KMS-11 (cell line): ENCODE measurements at regions not wholly inside any gene's neighbourhood (a gene's known extent, or its start where the extent isn't known, plus 50 kb on each side); places are given as distances from the start of the nearest gene placed in this dataset.

Experiments used
- H2AFZ ChIP-seq: fragments of 200-600 bp; sonication (generic); 2 replicates; pipeline ENCODE4 v1.6.1; 2016; ENCODE audit warnings: antibody characterized with exemption, mixed run types, low read depth
- H3K27ac ChIP-seq: fragments of 200-600 bp; sonication (generic); 2 replicates; pipeline ENCODE4 v1.6.1; 2016; ENCODE audit warnings: mild to moderate bottlenecking, mixed run types
- H3K27me3 ChIP-seq: fragments of 200-600 bp; sonication (generic); 2 replicates; pipeline ENCODE4 v1.6.1; 2017; ENCODE audit warnings: mild to moderate bottlenecking, low read depth, mixed run types, moderate library complexity; ENCODE audit not compliant: insufficient read depth
- H3K36me3 ChIP-seq: fragments of 200-600 bp; sonication (generic); 2 replicates; pipeline ENCODE4 v1.6.1; 2017; ENCODE audit warnings: mild to moderate bottlenecking, mixed run types; ENCODE audit not compliant: insufficient read depth
- H3K4me1 ChIP-seq: fragments of 200-600 bp; sonication (generic); 2 replicates; pipeline ENCODE4 v1.6.1; 2016; ENCODE audit warnings: mild to moderate bottlenecking, low read depth, mixed run types; ENCODE audit not compliant: poor library complexity, severe bottlenecking
- H3K4me2 ChIP-seq: fragments of 200-600 bp; sonication (generic); 2 replicates; pipeline ENCODE4 v1.7.0; 2016; ENCODE audit warnings: mild to moderate bottlenecking, mixed run types
- H3K4me3 ChIP-seq: fragments of 200-600 bp; sonication (generic); IDR thresholded peaks from 2 replicates; pipeline ENCODE4 v1.6.1; 2017; ENCODE audit warnings: low read depth, low read length, mixed read lengths; ENCODE audit not compliant: insufficient read depth
- H3K79me2 ChIP-seq: fragments of 200-600 bp; sonication (generic); 2 replicates; pipeline ENCODE4 v1.6.1; 2016; ENCODE audit warnings: low read depth, mixed run types; ENCODE audit not compliant: insufficient read depth
- H3K9ac ChIP-seq: fragments of 200-600 bp; sonication (generic); 2 replicates; pipeline ENCODE4 v1.6.1; 2016; ENCODE audit warnings: mild to moderate bottlenecking, mixed run types
- H4K20me1 ChIP-seq: fragments of 200-600 bp; sonication (generic); 2 replicates; pipeline ENCODE4 v1.6.1; 2016; ENCODE audit warnings: mild to moderate bottlenecking, mixed run types; ENCODE audit not compliant: insufficient read depth
- TF ChIP-seq, protein P1 (sequence below): fragments of 200-600 bp; sonication (generic); conservative IDR thresholded peaks from 2 replicates; pipeline ENCODE4 v1.6.1; 2017; ENCODE audit warnings: low read depth, mild to moderate bottlenecking, antibody characterized with exemption, low read length, moderate library complexity, mixed read lengths

DNA sequence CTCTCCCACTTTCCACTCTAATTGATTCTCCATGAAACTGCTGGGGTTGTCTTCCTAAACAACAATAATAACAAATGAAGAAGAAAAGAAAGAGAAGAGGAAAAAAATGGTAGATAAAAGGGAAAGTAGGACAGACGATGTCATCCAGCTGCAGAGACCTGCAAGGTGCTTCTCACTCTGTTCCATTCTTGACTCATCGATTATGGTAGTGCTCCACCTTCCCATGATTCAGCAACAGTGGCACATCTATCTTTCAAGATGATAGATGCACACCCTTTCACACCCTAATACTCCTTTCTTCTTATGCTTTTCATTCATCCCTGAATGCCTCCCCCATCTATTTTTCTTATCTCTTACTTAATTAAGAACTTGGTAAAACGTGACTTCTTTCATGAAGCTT lies 610.2 kb downstream of the NR4A2 start:
- no peaks in the 10 kb centered on the region for H3K27me3 ChIP-seq
- H3K27ac ChIP-seq = no peak overlapping the region
- H3K9ac ChIP-seq = no peak overlapping the region
- no peaks in the 10 kb centered on the region for H4K20me1 ChIP-seq
- no peak overlapping the region for H3K4me2 ChIP-seq
- H2AFZ ChIP-seq = no peak overlapping the region
- no peak overlapping the region for H3K4me3 ChIP-seq
- no peaks in the 10 kb centered on the region for H3K79me2 ChIP-seq
- H3K36me3 ChIP-seq = no peaks in the 10 kb centered on the region
- H3K4me1 ChIP-seq = no peaks in the 10 kb centered on the region
- TF ChIP-seq, protein P1, sequence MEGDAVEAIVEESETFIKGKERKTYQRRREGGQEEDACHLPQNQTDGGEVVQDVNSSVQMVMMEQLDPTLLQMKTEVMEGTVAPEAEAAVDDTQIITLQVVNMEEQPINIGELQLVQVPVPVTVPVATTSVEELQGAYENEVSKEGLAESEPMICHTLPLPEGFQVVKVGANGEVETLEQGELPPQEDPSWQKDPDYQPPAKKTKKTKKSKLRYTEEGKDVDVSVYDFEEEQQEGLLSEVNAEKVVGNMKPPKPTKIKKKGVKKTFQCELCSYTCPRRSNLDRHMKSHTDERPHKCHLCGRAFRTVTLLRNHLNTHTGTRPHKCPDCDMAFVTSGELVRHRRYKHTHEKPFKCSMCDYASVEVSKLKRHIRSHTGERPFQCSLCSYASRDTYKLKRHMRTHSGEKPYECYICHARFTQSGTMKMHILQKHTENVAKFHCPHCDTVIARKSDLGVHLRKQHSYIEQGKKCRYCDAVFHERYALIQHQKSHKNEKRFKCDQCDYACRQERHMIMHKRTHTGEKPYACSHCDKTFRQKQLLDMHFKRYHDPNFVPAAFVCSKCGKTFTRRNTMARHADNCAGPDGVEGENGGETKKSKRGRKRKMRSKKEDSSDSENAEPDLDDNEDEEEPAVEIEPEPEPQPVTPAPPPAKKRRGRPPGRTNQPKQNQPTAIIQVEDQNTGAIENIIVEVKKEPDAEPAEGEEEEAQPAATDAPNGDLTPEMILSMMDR = no peak

DNA sequence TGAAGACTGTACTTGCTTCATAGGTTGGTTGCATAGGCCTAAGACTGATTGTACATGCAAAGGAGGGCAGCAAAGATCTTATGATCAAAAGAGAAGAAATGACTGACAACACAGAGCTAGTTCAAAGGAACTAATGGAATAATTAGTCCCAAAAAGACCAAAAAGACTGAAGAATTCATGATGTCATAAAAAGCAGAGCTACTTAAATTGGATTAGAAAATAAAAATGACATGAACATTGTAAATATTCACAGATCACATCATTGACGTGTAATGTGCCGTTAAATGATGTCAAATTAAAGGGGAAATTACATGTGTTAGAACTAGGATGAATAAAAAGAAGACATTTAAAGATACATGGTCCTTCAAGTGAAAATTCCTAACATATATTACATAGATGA lies 616.8 kb downstream of the NR4A2 start:
- TF ChIP-seq, protein P1 = no peak
- Histone ChIP-seq H2AFZ (no peak overlapping the region), H3K4me1 (no peaks in the 10 kb centered on the region), H3K4me2 (no peak overlapping the region), H3K79me2 (no peaks in the 10 kb centered on the region), H3K27me3 (no peaks in the 10 kb centered on the region), H3K9ac (no peak overlapping the region), H3K36me3 (no peaks in the 10 kb centered on the region), H4K20me1 (no peaks in the 10 kb centered on the region), H3K4me3 (no peak overlapping the region), H3K27ac (no peak overlapping the region)

DNA sequence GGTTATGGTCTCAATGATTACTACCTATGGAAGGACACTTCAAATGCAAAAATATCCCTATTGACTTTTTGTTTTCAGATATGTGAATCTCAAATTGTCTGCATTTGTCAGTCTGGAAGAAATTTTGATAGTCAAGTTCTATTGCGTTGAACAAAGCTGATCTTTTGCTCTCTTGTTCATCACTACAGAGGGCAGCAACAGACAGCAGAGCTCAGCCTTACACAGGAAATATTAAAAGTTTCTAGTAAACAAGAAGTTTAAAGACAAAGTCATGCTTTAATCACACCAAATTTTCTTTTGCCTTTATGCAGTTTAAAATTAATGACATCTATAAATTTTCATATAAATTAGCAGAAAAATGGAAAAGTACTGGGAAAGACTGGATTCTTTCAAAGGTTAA lies 617.5 kb downstream of the NR4A2 start:
- H2AFZ ChIP-seq = no peak overlapping the region
- H3K36me3 ChIP-seq = no peaks in the 10 kb centered on the region
- no peaks in the 10 kb centered on the region for H3K4me1 ChIP-seq
- H3K27ac ChIP-seq = no peak overlapping the region
- H3K4me3 ChIP-seq = no peak overlapping the region
- H3K4me2 ChIP-seq = no peak overlapping the region
- no peaks in the 10 kb centered on the region for H4K20me1 ChIP-seq
- TF ChIP-seq, protein P1 = no peak
- H3K9ac ChIP-seq = no peak overlapping the region
- H3K27me3 ChIP-seq = no peaks in the 10 kb centered on the region
- no peaks in the 10 kb centered on the region for H3K79me2 ChIP-seq

DNA sequence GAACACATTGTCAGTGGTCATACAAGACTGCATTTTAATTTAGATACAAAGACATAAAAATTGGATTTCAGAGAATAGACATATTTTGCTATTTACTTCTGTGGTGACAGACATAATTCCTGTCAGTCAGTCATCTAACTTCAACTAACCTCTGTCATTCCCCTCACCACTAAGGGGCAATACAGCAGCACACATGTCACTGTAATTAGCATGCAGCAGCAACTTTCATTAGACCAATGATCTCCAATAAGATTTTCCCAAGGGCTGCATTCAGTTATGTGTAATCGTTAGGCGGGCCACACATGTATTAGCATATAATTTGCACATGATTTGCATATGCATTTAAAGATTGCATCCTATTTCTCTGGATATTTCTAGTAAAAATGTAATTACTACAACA lies 624.5 kb downstream of the NR4A2 start:
- H4K20me1 ChIP-seq = no peaks in the 10 kb centered on the region
- TF ChIP-seq, protein P1 = no peak
- no peak overlapping the region for H3K4me2 ChIP-seq
- H3K27me3 ChIP-seq = no peaks in the 10 kb centered on the region
- no peaks in the 10 kb centered on the region for H3K4me1 ChIP-seq
- no peak overlapping the region for H3K9ac ChIP-seq
- H3K27ac ChIP-seq = no peak overlapping the region
- no peak overlapping the region for H3K4me3 ChIP-seq
- H2AFZ ChIP-seq = no peak overlapping the region
- H3K79me2 ChIP-seq = no peaks in the 10 kb centered on the region
- H3K36me3 ChIP-seq = no peaks in the 10 kb centered on the region

DNA sequence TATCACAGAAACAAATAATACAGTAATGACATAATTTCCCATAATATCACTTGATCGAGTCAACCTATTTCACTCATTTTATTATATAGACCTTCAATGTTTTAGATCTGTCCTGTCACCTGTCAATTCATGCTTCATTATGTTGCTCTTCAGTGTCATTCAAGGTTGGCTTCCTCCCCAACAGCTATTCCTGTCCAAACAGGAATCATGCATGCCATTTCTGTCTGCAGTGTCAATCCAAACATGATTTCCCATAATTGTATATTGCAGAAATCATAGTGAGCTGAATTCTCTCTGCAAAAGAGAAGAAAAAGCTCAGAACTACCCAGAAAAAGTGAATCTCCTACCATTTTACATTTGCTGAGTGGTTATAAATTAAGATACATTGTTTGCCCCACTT lies 628.6 kb downstream of the NR4A2 start:
- TF ChIP-seq, protein P1 = no peak
- Histone ChIP-seq H3K36me3 (no peaks in the 10 kb centered on the region), H3K4me1 (no peaks in the 10 kb centered on the region), H3K9ac (no peak overlapping the region), H3K27ac (no peak overlapping the region), H3K4me2 (no peak overlapping the region), H3K27me3 (no peaks in the 10 kb centered on the region), H3K4me3 (no peak overlapping the region), H4K20me1 (no peaks in the 10 kb centered on the region), H3K79me2 (no peaks in the 10 kb centered on the region), H2AFZ (no peak overlapping the region)
